Uterus (tissue), 2 donors: ENCODE measurements at regions not wholly inside any gene's neighbourhood (a gene's known extent, or its start where the extent isn't known, plus 50 kb on each side); places are given as distances from the start of the nearest gene placed in this dataset.
"Not testable (repeated sequence)": the region's sequence is repeated elsewhere in the genome, so short reads cannot be mapped to it uniquely, and the experiment has no call there.

Source experiments
- CTCF ChIP-seq, 4 experiments: fragments of 200-600 bp in 2 of 4; fragments of 450-650 bp in 2 of 4; sonication (generic) in 2 of 4; IDR thresholded peaks; one replicate each; pipeline ENCODE4 v1.5.1; 2016 to 2019; ENCODE audit warnings: antibody characterized with exemption in 4 of 4, mild to moderate bottlenecking in 2 of 4, moderate library complexity in 1 of 4
- POLR2A ChIP-seq, 2 donors: fragments of 450-650 bp; IDR thresholded peaks; one replicate each; pipeline ENCODE4 v1.6.1; 2016; ENCODE audit warnings: antibody characterized with exemption in 2 of 2, mild to moderate bottlenecking in 1 of 2, moderate library complexity in 1 of 2

DNA sequence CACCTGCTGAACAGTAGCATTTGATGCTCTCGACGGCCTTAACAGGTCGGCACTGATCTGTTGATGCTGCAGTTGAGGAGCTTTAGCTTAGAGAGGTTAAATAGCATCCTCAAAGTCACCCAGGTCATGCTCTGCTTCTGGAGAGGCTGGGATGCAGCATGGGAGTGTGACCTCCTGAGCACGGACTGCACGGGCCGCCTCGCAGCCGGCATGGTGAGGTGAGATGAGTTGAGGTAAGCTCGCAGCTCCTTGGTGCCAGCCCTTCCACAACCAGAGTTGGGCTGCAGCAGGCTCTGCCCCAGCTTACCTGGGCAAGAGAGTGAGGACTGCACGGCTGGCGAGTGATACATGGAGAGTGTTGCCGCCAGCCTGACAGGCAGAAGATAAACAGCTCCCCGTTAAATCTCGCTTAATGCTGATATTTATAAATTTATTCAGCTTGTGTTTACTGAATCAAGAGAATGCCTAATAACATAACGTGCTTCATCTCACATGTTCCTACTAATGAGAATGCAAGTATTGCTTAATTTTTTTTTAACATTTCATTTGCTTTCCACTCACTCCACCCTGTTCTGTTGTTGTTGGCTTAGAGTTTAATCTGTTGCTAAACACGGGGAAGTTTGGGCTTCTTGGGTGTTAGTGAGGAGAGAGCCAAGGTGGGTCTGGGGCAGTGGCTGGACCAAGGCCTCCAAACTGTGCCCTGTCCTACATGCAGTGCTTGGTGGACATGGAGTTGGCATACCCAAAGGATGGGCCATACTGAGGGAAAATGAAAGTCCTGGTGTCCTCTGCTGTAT, 69.2 kb downstream of the TRIM43 start:
- not testable (repeated sequence) for TF ChIP-seq CTCF, POLR2A (IDR thresholded peaks at IDR 0.05)
